Right lobe of liver (tissue), 6 donors: ENCODE measurements at regions not wholly inside any gene's neighbourhood (a gene's known extent, or its start where the extent isn't known, plus 50 kb on each side); places are given as distances from the start of the nearest gene placed in this dataset.
A peak's percentile ranks its signal among the peaks of the same experiment; 100 is the strongest.

Experiments
- ATAC-seq, 4 donors: fragments of 200-7000 bp; cut with Tn5 transposase; one replicate each; pipeline ENCODE4 v1.9.1; 2020; ENCODE audit warnings: mild to moderate bottlenecking in 4 of 4, moderate library complexity in 4 of 4
- DNase-seq, 3 donors: peaks; one replicate each; pipeline ENCODE4 v3.0.0-alpha.2; 2020
- H3K27ac ChIP-seq, 3 donors: fragments of 200-600 bp; one replicate each; pipeline ENCODE4 v1.8.0; 2022
- H3K27me3 ChIP-seq, 2 donors: fragments of 200-600 bp; one replicate each; pipeline ENCODE4 v1.8.0; 2022
- H3K36me3 ChIP-seq, 4 donors: fragments of 200-600 bp; sonication (generic) in 1 of 4; one replicate each; pipeline versions ENCODE4 v1.5.1 to v1.8.0; 2017 to 2022; ENCODE audit warnings: control low read depth in 1 of 4
- H3K4me1 ChIP-seq, 4 donors: fragments of 200-600 bp; sonication (generic) in 1 of 4; one replicate each; pipeline versions ENCODE4 v1.5.1 to v1.8.0; 2017 to 2022; ENCODE audit warnings: control low read depth in 1 of 4
- H3K4me3 ChIP-seq, 3 donors: fragments of 200-600 bp; one replicate each; pipeline ENCODE4 v1.8.0; 2022
- H3K9me3 ChIP-seq, 4 donors: fragments of 200-600 bp; sonication (generic) in 1 of 4; one replicate each; pipeline versions ENCODE4 v1.5.1 to v1.8.0; 2017 to 2022; ENCODE audit warnings: control low read depth in 1 of 4
- CTCF ChIP-seq, 4 donors: fragments of 200-600 bp in 3 of 4; fragments of 450-650 bp in 1 of 4; IDR thresholded peaks; one replicate each; pipeline versions ENCODE4 v1.5.1 to v1.8.0; 2016 to 2022; ENCODE audit warnings: antibody characterized with exemption in 4 of 4, mild to moderate bottlenecking in 2 of 4
- POLR2A ChIP-seq: fragments of 450-650 bp; IDR thresholded peaks from one replicate; pipeline ENCODE4 v1.6.1; 2017; ENCODE audit warnings: antibody characterized with exemption, mild to moderate bottlenecking
- WGBS: methylation state at CpG from one replicate; pipeline ENCODE4 v1.1.6; 2018; ENCODE audit warnings: low coverage, low lambda C conversion rate; ENCODE audit not compliant: insufficient coverage; ENCODE audit errors: missing lambda C conversion rate; 5-methylcytosine and 5-hydroxymethylcytosine counted together
- intact Hi-C, 2 donors: fragments of 100-400 bp; cut with DNase I; formaldehyde crosslinking; loops; one replicate each; pipeline versions ENCODE4 v1.11.2 to v1.14.1; 2022
- donor health status: DM: no; HTN: yes; CAD: no.
- donor health status: DM: no; HTN: no; CAD: no.
- donor health status: DM: no; HTN: no; CAD: no.
- donor health status: DM: no; HTN: yes; CAD: no.
- donor health status: DM: no; HTN: yes; CAD: no.

GRCh38 chr20:1845163-1845523 lies 50.1 kb upstream of the SIRPA start:
- TF ChIP-seq CTCF (IDR thresholded peaks at IDR 0.05) (no peak), POLR2A (no peak)
- ATAC-seq (no peak), DNase-seq (no peak)
- Histone ChIP-seq H3K36me3 (no peaks in the 10 kb centered on the region), H3K4me3 (no peak overlapping the region), H3K9me3 (no peaks in the 10 kb centered on the region), H3K27me3 (no peaks in the 10 kb centered on the region), H3K4me1 (no peaks in the 10 kb centered on the region), H3K27ac (no peak overlapping the region)
- intact Hi-C loops, result no loop called here
- 17% methylated on average over 1 of the region's 1 CpG for WGBS

GRCh38 chr20:1844325-1845162 lies 50.7 kb upstream of the SIRPA start:
- intact Hi-C loops, result no loop called here
- H3K4me1 ChIP-seq, result no peaks in the 10 kb centered on the region
- ATAC-seq (peak; percentile 48 to 80 (median 72)), DNase-seq (peak in 1 of 3 donors; percentile 49)
- no peak overlapping the region for H3K27ac ChIP-seq
- H3K4me3 ChIP-seq, result no peak overlapping the region
- TF ChIP-seq CTCF (IDR thresholded peaks at IDR 0.05) (no peak), POLR2A (no peak)
- 27% methylated on average over 10 of the region's 10 CpGs for WGBS
- no peaks in the 10 kb centered on the region for H3K9me3 ChIP-seq
- H3K36me3 ChIP-seq, result no peaks in the 10 kb centered on the region
- no peaks in the 10 kb centered on the region for H3K27me3 ChIP-seq

GRCh38 chr20:1842281-1842680 lies 52.9 kb upstream of the SIRPA start:
- no peaks in the 10 kb centered on the region for H3K4me1 ChIP-seq
- no peak overlapping the region for H3K27ac ChIP-seq
- no peak for TF ChIP-seq CTCF (IDR thresholded peaks at IDR 0.05)
- TF ChIP-seq POLR2A, result no peak
- H3K4me3 ChIP-seq, result no peak overlapping the region
- 78% methylated on average over 7 of the region's 7 CpGs for WGBS
- DNase-seq (no peak), ATAC-seq (no peak)
- no peaks in the 10 kb centered on the region for H3K9me3 ChIP-seq
- H3K27me3 ChIP-seq, result no peaks in the 10 kb centered on the region
- intact Hi-C loops, result no loop called here
- H3K36me3 ChIP-seq, result no peaks in the 10 kb centered on the region

GRCh38 chr20:1841554-1842140 lies 53.6 kb upstream of the SIRPA start:
- ATAC-seq (peak in 3 of 4 donors; percentile 29 to 43 (median 38)), DNase-seq (no peak)
- no peaks in the 10 kb centered on the region for H3K27me3 ChIP-seq
- TF ChIP-seq POLR2A, result no peak
- TF ChIP-seq CTCF (IDR thresholded peaks at IDR 0.05), result no peak
- H3K4me3 ChIP-seq, result no peak overlapping the region
- no peaks in the 10 kb centered on the region for H3K36me3 ChIP-seq
- no peaks in the 10 kb centered on the region for H3K9me3 ChIP-seq
- no peaks in the 10 kb centered on the region for H3K4me1 ChIP-seq
- intact Hi-C loops, result no loop called here
- 53% methylated on average over 3 of the region's 6 CpGs for WGBS
- H3K27ac ChIP-seq, result no peak overlapping the region
